BJ (cell line): ENCODE measurements at regions not wholly inside any gene's neighbourhood (a gene's known extent, or its start where the extent isn't known, plus 50 kb on each side); places are given as distances from the start of the nearest gene placed in this dataset.

ENCODE experiments used
- CTCF ChIA-PET: fragments of 350-600 bp; formaldehyde crosslinking; extraction: SDS; loops from one replicate; lab custom pipeline; 2021; ENCODE audit warnings: antibody characterized with exemption, inconsistent platforms; lab: Yijun Ruan, JAX
- POLR2A ChIA-PET: fragments of 300-600 bp; sonication (Branson Sonifier 250); formaldehyde crosslinking; extraction: SDS; loops from one replicate; lab custom pipeline; 2021; ENCODE audit warnings: antibody characterized with exemption; lab: Charles Lee
- DNase-seq: peaks from one replicate; pipeline ENCODE4 v3.0.0-alpha.2; 2011; ENCODE audit warnings: low read depth
- H3K27me3 ChIP-seq: 2 replicates; pipeline ENCODE4 v1.6.0; 2011; ENCODE audit warnings: low read length; ENCODE audit not compliant: control insufficient read depth, insufficient read depth
- H3K36me3 ChIP-seq: 2 replicates; pipeline ENCODE4 v1.5.1; 2011; ENCODE audit warnings: low read length; ENCODE audit not compliant: control insufficient read depth, insufficient read depth
- H3K4me3 ChIP-seq: 2 replicates; pipeline ENCODE4 v1.5.1; 2011; ENCODE audit warnings: low read depth, mild to moderate bottlenecking, control low read depth, low read length
- TF ChIP-seq, protein P1 (sequence below): IDR thresholded peaks from 2 replicates; pipeline ENCODE4 v1.5.1; 2011; ENCODE audit warnings: low read depth, mild to moderate bottlenecking, control low read depth, inconsistent platforms, low read length, moderate library complexity; ENCODE audit not compliant: insufficient read depth

DNA sequence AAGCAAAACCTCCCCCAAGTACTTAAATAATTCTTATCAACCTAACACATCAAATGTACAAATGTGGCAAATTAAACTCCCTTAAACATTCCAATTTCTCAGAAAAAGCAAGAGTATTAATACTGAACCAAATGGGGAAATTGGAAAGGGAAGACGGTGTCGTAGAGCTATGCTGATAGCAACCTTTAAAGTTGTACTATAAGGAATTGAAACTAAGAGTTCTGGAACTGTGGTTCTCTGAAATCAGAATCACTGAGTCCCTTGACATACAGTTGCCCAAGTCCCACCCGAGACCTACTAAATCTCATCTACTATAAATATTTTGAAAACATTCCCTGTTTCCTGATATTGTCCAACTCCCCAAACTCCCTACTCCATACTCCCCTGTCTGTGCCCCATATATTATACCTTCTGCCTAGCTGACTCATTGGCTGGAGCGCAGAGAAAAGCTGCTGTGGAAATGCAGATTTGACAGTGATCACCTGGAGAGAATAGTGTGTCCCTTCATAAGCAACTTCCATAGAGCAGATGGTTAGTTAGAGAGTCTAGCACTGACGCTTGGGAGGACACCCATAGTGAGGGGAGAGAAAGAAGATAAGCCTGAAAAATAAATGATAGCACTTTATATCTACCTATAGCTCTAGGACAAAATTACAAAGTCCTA is 51.4 kb upstream of the ITM2B start:
- no peak for DNase-seq
- no peaks in the 10 kb centered on the region for H3K36me3 ChIP-seq
- TF ChIP-seq, protein P1, sequence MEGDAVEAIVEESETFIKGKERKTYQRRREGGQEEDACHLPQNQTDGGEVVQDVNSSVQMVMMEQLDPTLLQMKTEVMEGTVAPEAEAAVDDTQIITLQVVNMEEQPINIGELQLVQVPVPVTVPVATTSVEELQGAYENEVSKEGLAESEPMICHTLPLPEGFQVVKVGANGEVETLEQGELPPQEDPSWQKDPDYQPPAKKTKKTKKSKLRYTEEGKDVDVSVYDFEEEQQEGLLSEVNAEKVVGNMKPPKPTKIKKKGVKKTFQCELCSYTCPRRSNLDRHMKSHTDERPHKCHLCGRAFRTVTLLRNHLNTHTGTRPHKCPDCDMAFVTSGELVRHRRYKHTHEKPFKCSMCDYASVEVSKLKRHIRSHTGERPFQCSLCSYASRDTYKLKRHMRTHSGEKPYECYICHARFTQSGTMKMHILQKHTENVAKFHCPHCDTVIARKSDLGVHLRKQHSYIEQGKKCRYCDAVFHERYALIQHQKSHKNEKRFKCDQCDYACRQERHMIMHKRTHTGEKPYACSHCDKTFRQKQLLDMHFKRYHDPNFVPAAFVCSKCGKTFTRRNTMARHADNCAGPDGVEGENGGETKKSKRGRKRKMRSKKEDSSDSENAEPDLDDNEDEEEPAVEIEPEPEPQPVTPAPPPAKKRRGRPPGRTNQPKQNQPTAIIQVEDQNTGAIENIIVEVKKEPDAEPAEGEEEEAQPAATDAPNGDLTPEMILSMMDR, result no peak
- H3K27me3 ChIP-seq, result no peaks in the 10 kb centered on the region; the same call in 1 of the 2 replicates
- ChIA-PET CTCF (interaction anchor here (1.2 kb wide), 1 partner anchor 14 kb away, joined by 3 read pairs; no protein-coding TSS in a partner anchor), POLR2A (no interaction called here)
- H3K4me3 ChIP-seq, result no peak overlapping the region

DNA sequence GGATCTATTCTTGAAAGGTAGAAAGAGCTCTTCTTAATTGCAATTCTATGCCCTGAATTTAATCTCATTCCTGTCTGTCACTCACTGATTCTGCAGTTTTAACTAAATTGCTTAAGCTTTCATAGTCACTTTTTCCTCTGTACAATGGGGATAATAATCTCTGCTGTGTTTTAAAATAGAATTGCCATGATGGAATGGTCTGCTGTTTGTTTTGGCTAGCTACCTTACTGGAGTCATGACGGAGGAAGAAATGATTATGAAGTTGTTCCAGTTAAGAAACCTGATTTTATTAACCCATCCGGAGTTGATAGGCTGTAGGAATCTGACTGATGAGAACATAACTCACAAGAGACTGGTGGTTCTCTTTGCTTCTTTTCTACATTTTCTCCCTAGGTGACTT is 54.9 kb upstream of the ITM2B start:
- TF ChIP-seq, protein P1, result no peak
- POLR2A ChIA-PET, result no interaction called here

DNA sequence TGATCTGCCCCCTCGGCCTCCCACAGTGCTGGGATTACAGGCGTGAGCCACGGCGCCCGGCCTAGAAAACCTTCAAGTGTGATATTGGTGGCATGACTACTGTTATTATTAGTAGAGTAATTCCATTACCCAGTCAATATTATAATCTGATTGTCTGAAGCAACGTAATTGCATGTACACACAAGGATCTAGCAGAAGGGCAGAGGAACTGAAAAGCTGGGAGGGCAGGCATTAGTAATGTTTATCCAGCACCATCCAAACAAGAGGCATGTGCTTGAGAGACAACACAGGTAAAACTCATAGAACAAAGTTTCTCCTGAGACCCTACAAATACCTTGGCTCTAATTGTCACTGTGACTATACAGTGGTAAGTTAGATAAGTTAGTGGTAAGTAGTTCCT is 56.2 kb upstream of the ITM2B start:
- POLR2A ChIA-PET, result no interaction called here
- TF ChIP-seq, protein P1, result no peak
- H3K36me3 ChIP-seq, result no peaks in the 10 kb centered on the region
- CTCF ChIA-PET, result no interaction called here
- DNase-seq, result no peak
- no peak overlapping the region for H3K4me3 ChIP-seq
- H3K27me3 ChIP-seq, result no peaks in the 10 kb centered on the region; the same call in 1 of the 2 replicates

More for the DNA sequence above, 54.9 kb upstream of the ITM2B start:
- no peak for DNase-seq
- Histone ChIP-seq H3K36me3 (no peaks in the 10 kb centered on the region), H3K27me3 (no peaks in the 10 kb centered on the region; the same call in 1 of the 2 replicates), H3K4me3 (no peak overlapping the region)
- CTCF ChIA-PET, result interaction anchor here (0.5 kb wide), 1 partner anchor 56 kb away, joined by 3 read pairs; no protein-coding TSS in a partner anchor

DNA sequence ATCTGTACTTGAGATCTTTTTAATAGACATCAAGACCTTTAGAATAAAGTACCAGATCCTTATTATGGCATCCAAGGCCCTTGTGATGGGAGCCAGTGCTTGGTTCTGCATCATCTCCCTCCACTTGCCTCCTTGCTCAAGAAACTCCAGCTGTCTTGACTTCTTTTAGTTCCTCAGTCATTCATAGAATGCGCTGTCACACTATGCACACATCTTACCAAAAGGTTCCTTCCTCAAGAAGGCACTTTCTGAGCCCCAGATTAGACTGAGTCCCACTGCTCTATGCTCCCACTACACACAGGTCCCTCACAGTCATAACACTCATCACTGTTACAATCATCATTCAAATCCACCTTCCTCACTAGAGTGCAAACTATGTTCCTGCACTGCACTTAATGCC is 57.8 kb upstream of the ITM2B start:
- Histone ChIP-seq H3K36me3 (no peaks in the 10 kb centered on the region), H3K27me3 (no peaks in the 10 kb centered on the region; the same call in 1 of the 2 replicates), H3K4me3 (no peak overlapping the region)
- TF ChIP-seq, protein P1, result no peak
- ChIA-PET POLR2A (no interaction called here), CTCF (no interaction called here)
- no peak for DNase-seq

DNA sequence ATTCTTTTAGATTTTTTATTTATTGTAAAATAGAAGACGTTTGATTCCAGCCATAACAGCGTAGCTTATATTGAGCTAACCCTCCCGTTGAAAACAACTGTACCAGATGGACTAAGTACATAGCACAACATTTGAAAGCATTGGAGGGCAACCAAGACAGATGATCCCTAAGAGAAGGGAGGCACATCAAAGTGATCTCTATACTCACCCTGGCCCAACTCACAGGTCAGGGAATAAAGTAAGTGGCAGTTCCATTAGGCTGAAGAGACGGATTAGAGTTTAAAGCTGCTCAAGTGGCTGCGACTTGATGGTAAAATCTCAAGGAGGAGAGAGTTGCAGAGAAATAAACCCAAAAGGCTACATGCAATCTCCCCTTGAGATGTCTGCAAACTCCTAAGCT is 65.1 kb upstream of the ITM2B start:
- ChIA-PET CTCF (interaction anchor here (0.9 kb wide), 1 partner anchor 14 kb away, joined by 3 read pairs; no protein-coding TSS in a partner anchor), POLR2A (no interaction called here)
- peaks cover 3% of the 10 kb centered on the region; the same call in 1 of the 2 replicates for H3K27me3 ChIP-seq
- no peak for DNase-seq
- no peaks in the 10 kb centered on the region for H3K36me3 ChIP-seq
- H3K4me3 ChIP-seq, result no peak overlapping the region
- TF ChIP-seq, protein P1, result no peak
